ENCODE measurements at regions not wholly inside any gene's neighbourhood (a gene's known extent, or its start where the extent isn't known, plus 50 kb on each side); places are given as distances from the start of the nearest gene placed in this dataset.

- ATAC-seq (ENCODE audit: low read depth) (no peak), DNase-seq (ENCODE audit: low spot score) (no peak)
- Histone ChIP-seq H3K27ac (ENCODE audit: poor library complexity, severe bottlenecking) (no peak overlapping the region), H3K36me3 (ENCODE audit: low read depth) (no peaks in the 10 kb centered on the region), H3K9me3 (ENCODE audit: severe bottlenecking) (no peaks in the 10 kb centered on the region), H3K4me3 (ENCODE audit: severe bottlenecking) (no peak overlapping the region), H3K4me1 (ENCODE audit: insufficient read depth, poor library complexity, severe bottlenecking) (no peaks in the 10 kb centered on the region), H3K27me3 (ENCODE audit: insufficient read depth, poor library complexity, severe bottlenecking) (peaks cover 24% of the 10 kb centered on the region)
- no peak for TF ChIP-seq CTCF (IDR thresholded peaks at IDR 0.05; ENCODE audit: poor library complexity, severe bottlenecking)
These were observed 55.8 kb upstream of the PRR23E start for GRCh38 chr3:127137113-127137512.

- Histone ChIP-seq H3K27ac (ENCODE audit: poor library complexity, severe bottlenecking) (no peak overlapping the region), H3K4me3 (ENCODE audit: severe bottlenecking) (no peak overlapping the region), H3K4me1 (ENCODE audit: insufficient read depth, poor library complexity, severe bottlenecking) (no peaks in the 10 kb centered on the region), H3K27me3 (ENCODE audit: insufficient read depth, poor library complexity, severe bottlenecking) (peaks cover 24% of the 10 kb centered on the region), H3K36me3 (ENCODE audit: low read depth) (no peaks in the 10 kb centered on the region), H3K9me3 (ENCODE audit: severe bottlenecking) (no peaks in the 10 kb centered on the region)
- ATAC-seq (ENCODE audit: low read depth), result no peak
- no peak for DNase-seq (ENCODE audit: low spot score)
- TF ChIP-seq CTCF (IDR thresholded peaks at IDR 0.05; ENCODE audit: poor library complexity, severe bottlenecking), result no peak
These were observed 55.0 kb upstream of the PRR23E start for GRCh38 chr3:127137757-127138536.

- Histone ChIP-seq H3K27me3 (ENCODE audit: insufficient read depth, poor library complexity, severe bottlenecking) (peaks cover 16% of the 10 kb centered on the region), H3K4me1 (ENCODE audit: insufficient read depth, poor library complexity, severe bottlenecking) (no peaks in the 10 kb centered on the region), H3K36me3 (ENCODE audit: low read depth) (no peaks in the 10 kb centered on the region), H3K27ac (ENCODE audit: poor library complexity, severe bottlenecking) (no peak overlapping the region), H3K4me3 (ENCODE audit: severe bottlenecking) (no peak overlapping the region), H3K9me3 (ENCODE audit: severe bottlenecking) (no peaks in the 10 kb centered on the region)
- TF ChIP-seq CTCF (IDR thresholded peaks at IDR 0.05; ENCODE audit: poor library complexity, severe bottlenecking), result no peak
- ATAC-seq (ENCODE audit: low read depth) (no peak), DNase-seq (ENCODE audit: low spot score) (no peak)
These were observed 53.1 kb upstream of the PRR23E start for GRCh38 chr3:127139601-127140500.

- no peak for TF ChIP-seq CTCF (IDR thresholded peaks at IDR 0.05; ENCODE audit: poor library complexity, severe bottlenecking)
- H3K4me1 ChIP-seq (ENCODE audit: insufficient read depth, poor library complexity, severe bottlenecking), result no peaks in the 10 kb centered on the region
- no peak overlapping the region for H3K27ac ChIP-seq (ENCODE audit: poor library complexity, severe bottlenecking)
These were observed 52.1 kb upstream of the PRR23E start for GRCh38 chr3:127140501-127141460.

More at GRCh38 chr3:127140501-127141460, 52.1 kb upstream of the PRR23E start:
- DNase-seq (ENCODE audit: low spot score) (no peak), ATAC-seq (ENCODE audit: low read depth) (no peak)
- H3K27me3 ChIP-seq (ENCODE audit: insufficient read depth, poor library complexity, severe bottlenecking), result peaks cover 6% of the 10 kb centered on the region
- H3K4me3 ChIP-seq (ENCODE audit: severe bottlenecking), result no peak overlapping the region
- no peaks in the 10 kb centered on the region for H3K9me3 ChIP-seq (ENCODE audit: severe bottlenecking)
- no peaks in the 10 kb centered on the region for H3K36me3 ChIP-seq (ENCODE audit: low read depth)
